Natural killer cell (primary cell): ENCODE measurements at regions not wholly inside any gene's neighbourhood (a gene's known extent, or its start where the extent isn't known, plus 50 kb on each side); places are given as distances from the start of the nearest gene placed in this dataset.
"Not testable (repeated sequence)": the region's sequence is repeated elsewhere in the genome, so short reads cannot be mapped to it uniquely, and the experiment has no call there.

Source experiments
- ATAC-seq, 3 donors: fragments of 150-1000 bp in 2 of 3; fragments of 200-7000 bp in 1 of 3; cut with Tn5 transposase; 1 replicate in 1 of 3; 2 replicates in 2 of 3; pipeline ENCODE4 v1.10.0; 2021; ENCODE audit warnings: mild to moderate bottlenecking in 2 of 3, moderate library complexity in 2 of 3
- DNase-seq, 2 donors: peaks; one replicate each; pipeline versions ENCODE4 v3.0.0 to v3.0.0-alpha.2; 2013 to 2021; ENCODE audit warnings: mixed read lengths in 1 of 2
- H3K27ac ChIP-seq: one replicate; pipeline ENCODE4 v1.5.1; 2013; ENCODE audit warnings: mild to moderate bottlenecking, low read length
- H3K27me3 ChIP-seq: one replicate; pipeline ENCODE4 v1.6.1; 2013; ENCODE audit warnings: low read length; ENCODE audit not compliant: control insufficient read depth, insufficient read depth
- H3K36me3 ChIP-seq: one replicate; pipeline ENCODE4 v1.6.1; 2013; ENCODE audit warnings: low read length; ENCODE audit not compliant: control insufficient read depth, insufficient read depth
- H3K4me1 ChIP-seq: one replicate; pipeline ENCODE4 v1.6.1; 2013; ENCODE audit warnings: low read length; ENCODE audit not compliant: control insufficient read depth, insufficient read depth
- H3K4me3 ChIP-seq: one replicate; pipeline ENCODE4 v1.5.1; 2013; ENCODE audit warnings: low read length
- H3K9me3 ChIP-seq: one replicate; pipeline ENCODE4 v1.6.1; 2013; ENCODE audit warnings: low read length; ENCODE audit not compliant: control insufficient read depth, insufficient read depth
- H3K27ac Mint-ChIP-seq, 2 donors: one replicate each; pipeline ENCODE4 v1.8.0; 2022; ENCODE audit warnings: mild to moderate bottlenecking in 2 of 2, mixed read lengths in 2 of 2, moderate library complexity in 1 of 2
- H3K27me3 Mint-ChIP-seq, 2 donors: one replicate each; pipeline ENCODE4 v1.8.0; 2022; ENCODE audit warnings: low read depth in 2 of 2, mixed read lengths in 2 of 2
- H3K36me3 Mint-ChIP-seq: one replicate; pipeline ENCODE4 v1.8.0; 2022; ENCODE audit warnings: mixed read lengths
- H3K4me1 Mint-ChIP-seq, 2 donors: one replicate each; pipeline ENCODE4 v1.8.0; 2022; ENCODE audit warnings: mixed read lengths in 2 of 2
- H3K4me3 Mint-ChIP-seq: one replicate; pipeline ENCODE4 v1.8.0; 2022; ENCODE audit warnings: mild to moderate bottlenecking, moderate library complexity, mixed read lengths
- H3K9me3 Mint-ChIP-seq, 2 donors: one replicate each; pipeline ENCODE4 v1.8.0; 2022; ENCODE audit warnings: mixed read lengths in 2 of 2
- WGBS: methylation state at CpG from one replicate; pipeline ENCODE4 v1.1.7; 2013; ENCODE audit warnings: missing lambda C conversion rate; ENCODE audit not compliant: insufficient coverage; 5-methylcytosine and 5-hydroxymethylcytosine counted together
- intact Hi-C: fragments of 100-400 bp; cut with micrococcal nuclease; formaldehyde crosslinking; loops from one replicate; pipeline ENCODE4 v1.14.2; 2022
- TF ChIP-seq, protein P1 (sequence below): fragments of 200-600 bp; IDR thresholded peaks from one replicate; pipeline ENCODE4 v1.8.0; 2022; ENCODE audit warnings: antibody characterized with exemption

DNA sequence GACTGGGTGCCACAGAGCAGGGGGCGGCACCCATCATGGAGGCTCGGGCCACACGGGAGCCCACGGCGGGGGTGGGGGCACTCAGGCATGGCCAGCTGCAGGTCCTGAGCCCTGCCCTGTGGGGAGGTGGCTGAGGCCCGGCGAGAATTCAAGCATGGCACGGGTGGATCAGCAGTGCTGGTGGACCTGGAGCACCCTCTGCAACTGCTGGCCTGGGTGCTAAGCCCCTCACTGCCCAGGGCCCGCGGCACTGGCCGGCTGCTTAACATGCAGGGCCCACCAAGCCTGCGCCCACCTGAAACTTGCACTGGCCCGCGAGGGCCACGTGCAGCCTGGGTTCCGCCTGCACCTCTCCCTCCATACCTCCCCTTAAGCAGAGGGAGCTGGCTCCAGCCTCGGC is 258.6 kb downstream of the CENPC start:
- H3K27ac ChIP-seq: no peak overlapping the region
- TF ChIP-seq, protein P1, sequence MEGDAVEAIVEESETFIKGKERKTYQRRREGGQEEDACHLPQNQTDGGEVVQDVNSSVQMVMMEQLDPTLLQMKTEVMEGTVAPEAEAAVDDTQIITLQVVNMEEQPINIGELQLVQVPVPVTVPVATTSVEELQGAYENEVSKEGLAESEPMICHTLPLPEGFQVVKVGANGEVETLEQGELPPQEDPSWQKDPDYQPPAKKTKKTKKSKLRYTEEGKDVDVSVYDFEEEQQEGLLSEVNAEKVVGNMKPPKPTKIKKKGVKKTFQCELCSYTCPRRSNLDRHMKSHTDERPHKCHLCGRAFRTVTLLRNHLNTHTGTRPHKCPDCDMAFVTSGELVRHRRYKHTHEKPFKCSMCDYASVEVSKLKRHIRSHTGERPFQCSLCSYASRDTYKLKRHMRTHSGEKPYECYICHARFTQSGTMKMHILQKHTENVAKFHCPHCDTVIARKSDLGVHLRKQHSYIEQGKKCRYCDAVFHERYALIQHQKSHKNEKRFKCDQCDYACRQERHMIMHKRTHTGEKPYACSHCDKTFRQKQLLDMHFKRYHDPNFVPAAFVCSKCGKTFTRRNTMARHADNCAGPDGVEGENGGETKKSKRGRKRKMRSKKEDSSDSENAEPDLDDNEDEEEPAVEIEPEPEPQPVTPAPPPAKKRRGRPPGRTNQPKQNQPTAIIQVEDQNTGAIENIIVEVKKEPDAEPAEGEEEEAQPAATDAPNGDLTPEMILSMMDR: no peak
- no peaks in the 10 kb centered on the region for H3K36me3 ChIP-seq
- H3K4me1 Mint-ChIP-seq: no peaks in the 10 kb centered on the region
- peaks cover 0 to 2% of the 10 kb centered on the region in 2 donors for H3K9me3 Mint-ChIP-seq
- no peaks in the 10 kb centered on the region for H3K4me1 ChIP-seq
- DNase-seq (no peak), ATAC-seq (no peak)
- H3K9me3 ChIP-seq: no peaks in the 10 kb centered on the region
- H3K27me3 ChIP-seq: no peaks in the 10 kb centered on the region
- H3K4me3 ChIP-seq: no peak overlapping the region
- intact Hi-C loops: no loop called here
- 91% methylated on average over 17 of the region's 17 CpGs for WGBS
- no peaks in the 10 kb centered on the region for H3K36me3 Mint-ChIP-seq
- H3K4me3 Mint-ChIP-seq: no peak overlapping the region
- no peaks in the 10 kb centered on the region for H3K27me3 Mint-ChIP-seq
- no peak overlapping the region for H3K27ac Mint-ChIP-seq

DNA sequence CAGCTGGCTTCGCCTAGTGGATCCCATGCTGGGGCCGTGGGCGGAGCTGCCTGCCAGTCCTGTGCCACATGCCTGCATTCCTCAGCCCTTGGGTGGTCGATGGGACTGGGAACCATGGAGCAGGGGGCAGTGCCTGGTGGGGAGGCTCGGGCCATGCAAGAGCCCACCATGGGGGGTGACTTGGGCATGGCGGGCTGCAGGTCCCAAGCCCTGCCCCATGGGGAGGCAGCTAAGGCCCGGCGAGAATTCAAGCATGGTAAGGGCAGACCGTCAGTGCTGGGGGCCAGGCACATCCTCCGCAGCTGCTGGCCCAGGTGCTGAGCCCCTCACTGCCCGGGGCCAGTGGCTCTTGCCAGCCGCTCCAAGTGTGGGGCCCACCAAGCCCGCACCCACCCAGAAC is 262.6 kb downstream of the CENPC start:
- intact Hi-C loops: no loop called here

GRCh38 chr4:67275179-67275750 is 270.0 kb downstream of the CENPC start:
- intact Hi-C loops: no loop called here
- Histone ChIP-seq H3K27ac (no peak overlapping the region), H3K4me1 (no peaks in the 10 kb centered on the region), H3K27me3 (no peaks in the 10 kb centered on the region), H3K9me3 (no peaks in the 10 kb centered on the region), H3K36me3 (no peaks in the 10 kb centered on the region), H3K4me3 (no peak overlapping the region)
- Mint-ChIP-seq H3K27ac (no peak overlapping the region), H3K4me1 (no peaks in the 10 kb centered on the region), H3K9me3 (peaks cover 6 to 12% of the 10 kb centered on the region in 2 donors), H3K4me3 (no peak overlapping the region), H3K27me3 (no peaks in the 10 kb centered on the region), H3K36me3 (no peaks in the 10 kb centered on the region)
- DNase-seq: no peak
- TF ChIP-seq, protein P1: no peak
- WGBS: 91% methylated on average over 11 of the region's 11 CpGs
- ATAC-seq: no peak

More for the DNA sequence above, 262.6 kb downstream of the CENPC start:
- Mint-ChIP-seq H3K27me3 (no peaks in the 10 kb centered on the region), H3K9me3 (peaks cover 0 to 2% of the 10 kb centered on the region in 2 donors), H3K36me3 (no peaks in the 10 kb centered on the region), H3K27ac (no peak overlapping the region), H3K4me3 (no peak overlapping the region), H3K4me1 (no peaks in the 10 kb centered on the region)
- Histone ChIP-seq H3K4me3 (no peak overlapping the region), H3K27me3 (no peaks in the 10 kb centered on the region), H3K4me1 (no peaks in the 10 kb centered on the region), H3K36me3 (no peaks in the 10 kb centered on the region), H3K27ac (no peak overlapping the region), H3K9me3 (no peaks in the 10 kb centered on the region)
- ATAC-seq: no peak
- DNase-seq: no peak
- 93% methylated on average over 13 of the region's 13 CpGs for WGBS
- TF ChIP-seq, protein P1: no peak

DNA sequence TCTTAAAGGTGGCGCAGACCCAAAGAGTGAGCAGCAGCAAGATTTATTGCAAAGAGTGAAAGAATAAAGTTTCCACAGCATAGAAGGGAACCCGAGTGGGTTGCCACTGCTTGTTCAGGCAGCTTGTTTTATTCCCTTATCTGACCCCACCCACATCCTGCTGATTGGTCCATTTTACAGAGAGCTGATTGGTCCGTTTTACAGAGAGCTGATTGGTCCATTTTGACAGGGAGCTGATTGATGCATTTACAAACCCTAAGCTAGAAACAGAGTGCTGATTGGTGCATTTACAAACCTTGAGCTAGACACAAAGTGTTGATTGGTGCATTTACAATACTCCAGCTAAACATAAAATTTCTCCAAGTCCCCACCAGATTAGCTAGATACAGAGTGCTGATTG is 270.6 kb downstream of the CENPC start:
- WGBS: 80% methylated on average over 3 of the region's 3 CpGs

More for the DNA sequence above, 270.6 kb downstream of the CENPC start:
- intact Hi-C loops, H3K4me3 Mint-ChIP-seq, H3K27ac ChIP-seq, H3K27ac Mint-ChIP-seq, H3K4me3 ChIP-seq, H3K27me3 ChIP-seq, H3K9me3 ChIP-seq, H3K27me3 Mint-ChIP-seq, ATAC-seq, H3K4me1 Mint-ChIP-seq, H3K36me3 Mint-ChIP-seq, H3K4me1 ChIP-seq, H3K36me3 ChIP-seq, DNase-seq: not testable (repeated sequence)
- H3K9me3 Mint-ChIP-seq: peaks cover 6 to 12% of the 10 kb centered on the region in 2 donors
